Transverse colon (tissue), 4 donors: ENCODE measurements at regions not wholly inside any gene's neighbourhood (a gene's known extent, or its start where the extent isn't known, plus 50 kb on each side); places are given as distances from the start of the nearest gene placed in this dataset.

ENCODE experiments used
- DNase-seq: peaks from one replicate; pipeline ENCODE4 v3.0.0-alpha.2; 2019
- H3K27ac ChIP-seq, 4 donors: fragments of 200-600 bp; sonication (generic); 2 replicates each; pipeline ENCODE4 v1.5.1; 2016 to 2018; ENCODE audit warnings: inconsistent platforms in 4 of 4
- H3K27me3 ChIP-seq: fragments of 200-600 bp; sonication (generic); 2 replicates; pipeline ENCODE4 v1.5.1; 2017; ENCODE audit warnings: inconsistent platforms
- H3K36me3 ChIP-seq, 4 donors: fragments of 200-600 bp; sonication (generic); 2 replicates each; pipeline ENCODE4 v1.5.1; 2017 to 2019; ENCODE audit warnings: inconsistent platforms in 4 of 4
- H3K4me1 ChIP-seq, 4 donors: fragments of 200-600 bp; sonication (generic); 2 replicates each; pipeline ENCODE4 v1.5.1; 2017 to 2020; ENCODE audit warnings: inconsistent platforms in 4 of 4
- H3K4me3 ChIP-seq, 4 donors: fragments of 200-600 bp; sonication (generic); 1 replicate in 1 of 4; 2 replicates in 3 of 4; pipeline versions ENCODE4 v1.5.1 to v1.6.1; 2017 to 2019; ENCODE audit warnings: inconsistent platforms in 4 of 4
- H3K9me3 ChIP-seq, 2 donors: fragments of 200-600 bp; sonication (generic); 2 replicates each; pipeline ENCODE4 v1.5.1; 2017 to 2019; ENCODE audit warnings: inconsistent platforms in 2 of 2
- EP300 ChIP-seq: sonication (generic); formaldehyde crosslinking; IDR thresholded peaks from one replicate; pipeline ENCODE4 v1.6.1; 2017; ENCODE audit warnings: antibody characterized with exemption, low read depth
- POLR2A ChIP-seq: fragments of 450-650 bp; IDR thresholded peaks from one replicate; pipeline ENCODE4 v1.6.1; 2016; ENCODE audit warnings: antibody characterized with exemption, mild to moderate bottlenecking, moderate library complexity
- POLR2AphosphoS5 ChIP-seq, 3 donors: sonication (generic); formaldehyde crosslinking; IDR thresholded peaks; one replicate each; pipeline ENCODE4 v1.6.1; 2016; ENCODE audit warnings: antibody characterized with exemption in 3 of 3
- WGBS, 2 donors: methylation state at CpG; one replicate each; pipeline ENCODE4 v1.1.5; 2018; ENCODE audit warnings: low coverage in 1 of 2; 5-methylcytosine and 5-hydroxymethylcytosine counted together
- in situ Hi-C, 4 donors: fragments of 200-750 bp; cut with MboI; loops; one replicate each; pipeline versions ENCODE4 v1.15.0 to v1.15.1; 2017; ENCODE audit warnings: low sequenced_read_pairs in 3 of 4, low pct_ligation_motif_present in 1 of 4, low pct_unique_long_range_greater_than_20kb in 1 of 4
- intact Hi-C: fragments of 100-400 bp; cut with DNase I; formaldehyde crosslinking; loops from one replicate; pipeline ENCODE4 v1.15.1; 2023; ENCODE audit warnings: low total_unique reads
- TF ChIP-seq, protein P1 (sequence below), 5 experiments: fragments of 200-600 bp in 3 of 5; fragments of 450-650 bp in 2 of 5; sonication (generic) in 3 of 5; IDR thresholded peaks; 1 replicate in 2 of 5; 2 replicates in 3 of 5; pipeline ENCODE4 v1.5.1; 2016 to 2017; ENCODE audit warnings: antibody characterized with exemption in 5 of 5, inconsistent platforms in 3 of 5, mild to moderate bottlenecking in 2 of 5, moderate library complexity in 1 of 5

DNA sequence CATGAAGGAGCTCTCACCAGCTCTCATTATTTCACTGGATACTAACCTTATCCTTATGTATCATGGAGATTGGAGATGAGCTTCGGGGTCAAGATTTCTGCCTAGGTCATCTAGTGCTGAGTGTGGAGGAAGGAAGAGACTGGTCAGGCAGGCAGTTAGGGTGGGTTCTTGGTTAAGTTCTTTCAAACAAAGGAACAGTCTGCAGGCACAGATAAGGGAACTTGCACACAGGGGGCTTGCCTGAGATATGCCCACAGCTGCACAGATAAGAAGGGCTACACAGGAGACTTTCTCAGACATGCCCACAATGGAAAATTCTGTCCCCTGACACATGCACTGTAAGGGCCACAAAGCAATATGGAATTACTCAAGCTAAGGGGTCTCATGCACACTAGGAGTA lies 904.1 kb downstream of the NLGN4X start:
- in situ Hi-C loops = no loop called here
- TF ChIP-seq POLR2AphosphoS5 (IDR thresholded peaks at IDR 0.05) = no peak
- TF ChIP-seq, protein P1, sequence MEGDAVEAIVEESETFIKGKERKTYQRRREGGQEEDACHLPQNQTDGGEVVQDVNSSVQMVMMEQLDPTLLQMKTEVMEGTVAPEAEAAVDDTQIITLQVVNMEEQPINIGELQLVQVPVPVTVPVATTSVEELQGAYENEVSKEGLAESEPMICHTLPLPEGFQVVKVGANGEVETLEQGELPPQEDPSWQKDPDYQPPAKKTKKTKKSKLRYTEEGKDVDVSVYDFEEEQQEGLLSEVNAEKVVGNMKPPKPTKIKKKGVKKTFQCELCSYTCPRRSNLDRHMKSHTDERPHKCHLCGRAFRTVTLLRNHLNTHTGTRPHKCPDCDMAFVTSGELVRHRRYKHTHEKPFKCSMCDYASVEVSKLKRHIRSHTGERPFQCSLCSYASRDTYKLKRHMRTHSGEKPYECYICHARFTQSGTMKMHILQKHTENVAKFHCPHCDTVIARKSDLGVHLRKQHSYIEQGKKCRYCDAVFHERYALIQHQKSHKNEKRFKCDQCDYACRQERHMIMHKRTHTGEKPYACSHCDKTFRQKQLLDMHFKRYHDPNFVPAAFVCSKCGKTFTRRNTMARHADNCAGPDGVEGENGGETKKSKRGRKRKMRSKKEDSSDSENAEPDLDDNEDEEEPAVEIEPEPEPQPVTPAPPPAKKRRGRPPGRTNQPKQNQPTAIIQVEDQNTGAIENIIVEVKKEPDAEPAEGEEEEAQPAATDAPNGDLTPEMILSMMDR (IDR thresholded peaks at IDR 0.05) = no peak
- TF ChIP-seq POLR2A = no peak
- TF ChIP-seq EP300 = no peak
- Histone ChIP-seq H3K27ac (no peak overlapping the region), H3K36me3 (no peaks in the 10 kb centered on the region), H3K4me1 (no peaks in the 10 kb centered on the region), H3K27me3 (no peaks in the 10 kb centered on the region), H3K4me3 (no peak overlapping the region), H3K9me3 (no peaks in the 10 kb centered on the region)
- WGBS, 2 donors = 67% methylated on average over 1 of the region's 1 CpG; no CpG with 5 or more reads in 1 of the 2 donors
- DNase-seq = no peak
- intact Hi-C loops = no loop called here

DNA sequence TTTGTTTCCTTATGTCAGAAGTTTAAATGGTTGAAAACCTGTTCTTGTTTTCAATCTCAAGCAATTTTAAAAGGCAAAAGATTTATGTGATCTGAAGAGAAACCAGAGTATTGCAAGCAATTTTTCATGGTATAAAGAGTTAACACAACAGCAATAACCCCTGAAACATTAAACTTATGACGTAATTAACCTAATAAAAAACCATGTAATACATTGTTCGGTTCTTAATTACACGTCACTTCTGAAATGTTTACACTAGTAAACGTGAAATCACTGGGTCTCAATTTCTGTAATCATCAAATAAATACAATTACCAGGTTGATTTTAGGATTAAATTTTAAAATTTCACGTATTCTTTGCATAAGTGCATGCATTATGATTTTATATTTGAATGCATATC lies 914.5 kb downstream of the NLGN4X start:
- no peaks in the 10 kb centered on the region for H3K27me3 ChIP-seq
- intact Hi-C loops = no loop called here
- H3K4me3 ChIP-seq = no peak overlapping the region
- H3K4me1 ChIP-seq = no peaks in the 10 kb centered on the region
- TF ChIP-seq POLR2AphosphoS5 (IDR thresholded peaks at IDR 0.05) (no peak), POLR2A (no peak), EP300 (no peak)
- TF ChIP-seq, protein P1 (IDR thresholded peaks at IDR 0.05) = no peak
- WGBS, 2 donors = 54 to 59% methylated on average over 5 of the region's 5 CpGs
- no peaks in the 10 kb centered on the region for H3K36me3 ChIP-seq
- in situ Hi-C loops = no loop called here
- no peak overlapping the region for H3K27ac ChIP-seq
- no peak for DNase-seq
- H3K9me3 ChIP-seq = no peaks in the 10 kb centered on the region

DNA sequence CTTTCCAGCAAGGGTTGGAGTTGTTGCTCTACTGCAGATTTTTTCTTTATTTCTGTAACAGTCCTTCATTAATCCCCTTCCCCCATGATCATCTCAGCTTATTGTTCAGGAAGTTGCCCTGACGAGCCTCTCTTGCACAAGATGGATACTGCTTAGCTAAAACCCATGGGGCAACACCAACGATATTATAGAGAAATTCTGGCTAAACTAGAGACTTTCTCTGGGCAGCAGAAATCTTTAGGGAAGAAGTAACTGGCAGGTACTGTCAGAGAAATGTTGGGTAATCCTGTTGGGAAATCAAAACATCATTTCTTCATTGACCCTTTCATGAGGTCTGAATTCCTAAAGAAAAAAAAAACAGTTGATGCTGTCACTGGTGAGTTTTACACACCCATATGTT lies 921.3 kb downstream of the NLGN4X start:
- in situ Hi-C loops = no loop called here
- H3K27ac ChIP-seq = no peak overlapping the region
- TF ChIP-seq, protein P1 (IDR thresholded peaks at IDR 0.05) = no peak
- TF ChIP-seq POLR2AphosphoS5 (IDR thresholded peaks at IDR 0.05) (no peak), POLR2A (no peak), EP300 (no peak)
- no peak overlapping the region for H3K4me3 ChIP-seq
- H3K36me3 ChIP-seq = no peaks in the 10 kb centered on the region
- DNase-seq = no peak
- intact Hi-C loops = no loop called here
- no peaks in the 10 kb centered on the region for H3K4me1 ChIP-seq
- WGBS, 2 donors = 45% methylated on average over 2 of the region's 2 CpGs; no CpG with 5 or more reads in 1 of the 2 donors
- H3K9me3 ChIP-seq = no peaks in the 10 kb centered on the region
- no peaks in the 10 kb centered on the region for H3K27me3 ChIP-seq

DNA sequence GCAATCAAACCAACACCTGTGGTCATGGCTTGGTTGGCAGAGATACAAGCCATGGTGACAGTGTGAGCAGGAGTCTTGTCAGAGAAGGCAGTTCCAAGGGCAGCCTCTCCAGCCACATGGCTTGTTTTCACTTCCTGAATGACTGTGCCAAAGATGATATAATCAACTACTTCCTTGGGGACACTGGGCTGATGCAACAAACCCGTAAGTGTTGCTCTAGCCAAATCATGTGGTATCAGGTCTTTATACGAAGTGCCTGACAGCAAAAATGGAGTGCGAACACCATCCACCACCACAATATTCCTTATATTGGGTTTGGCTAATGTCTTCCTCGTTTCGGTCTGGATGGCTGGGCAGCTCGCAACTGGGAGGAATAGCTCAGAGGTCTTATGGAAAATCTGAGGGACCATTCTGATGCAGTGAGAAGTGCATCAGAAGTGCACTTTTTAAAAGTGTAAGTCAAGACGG lies 922.0 kb downstream of the NLGN4X start:
- Histone ChIP-seq H3K9me3 (no peaks in the 10 kb centered on the region), H3K27ac (no peak overlapping the region), H3K4me3 (no peak overlapping the region), H3K27me3 (no peaks in the 10 kb centered on the region), H3K36me3 (no peaks in the 10 kb centered on the region), H3K4me1 (no peaks in the 10 kb centered on the region)
- no peak for DNase-seq
- in situ Hi-C loops (no loop called here), intact Hi-C loops (no loop called here)
- WGBS, 2 donors = 80% methylated on average over 7 of the region's 7 CpGs; no CpG with 5 or more reads in 1 of the 2 donors
- TF ChIP-seq, protein P1 (IDR thresholded peaks at IDR 0.05) = no peak
- TF ChIP-seq POLR2AphosphoS5 (IDR thresholded peaks at IDR 0.05) (no peak), EP300 (no peak), POLR2A (no peak)
